Stimulated activated CD4-positive, alpha-beta T cell treated with anti-CD3 and anti-CD28 coated beads, Interleukin-4, amount 100 ng/mL, for 24 hours (primary cell): ENCODE measurements at regions not wholly inside any gene's neighbourhood (a gene's known extent, or its start where the extent isn't known, plus 50 kb on each side); places are given as distances from the start of the nearest gene placed in this dataset.
"Not testable (repeated sequence)": the region's sequence is repeated elsewhere in the genome, so short reads cannot be mapped to it uniquely, and the experiment has no call there.

ENCODE experiments used
- DNase-seq: peaks from one replicate; pipeline ENCODE4 v3.0.0-alpha.2; 2020

DNA sequence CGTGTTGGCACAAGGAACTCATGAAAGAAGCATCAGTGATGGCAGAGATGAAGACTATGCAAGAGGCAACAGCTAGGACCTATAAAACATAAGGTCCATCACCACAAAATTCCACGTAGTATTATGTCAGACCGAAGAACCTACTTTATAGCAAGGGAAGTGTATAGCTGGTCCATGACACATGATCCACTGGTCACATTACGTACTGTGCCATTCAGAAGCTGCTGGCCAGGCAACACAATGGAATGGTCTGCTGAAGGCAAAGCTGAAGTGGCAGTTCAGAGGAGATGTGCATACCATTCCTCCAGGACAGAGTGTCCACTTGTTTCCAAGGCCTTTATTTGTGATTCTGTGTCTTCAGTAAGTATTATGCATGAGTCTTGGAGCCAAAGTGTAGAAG, 215.5 kb upstream of the UGT8 start:
- DNase-seq, result no peak

- DNase-seq, result no peak
These were observed 214.9 kb upstream of the UGT8 start for GRCh38 chr4:114383721-114384120.

DNA sequence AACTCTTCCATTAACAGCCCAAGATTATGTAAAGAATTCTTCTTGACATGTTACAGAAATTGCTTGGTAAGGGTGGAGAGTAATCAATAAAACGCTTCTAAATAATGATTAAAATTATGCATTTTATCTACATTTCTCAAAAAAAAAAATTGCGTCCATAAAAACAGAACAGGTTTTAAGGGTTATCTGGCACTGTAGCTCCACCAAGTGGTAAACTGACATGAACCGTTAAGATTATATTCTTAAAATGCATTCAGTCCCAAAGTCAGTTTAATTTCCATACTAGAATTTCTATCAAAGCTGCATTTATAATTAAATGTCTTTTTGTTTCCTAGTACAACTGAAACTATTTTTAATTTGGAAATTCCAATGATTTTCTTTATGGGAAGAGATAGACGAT, 214.0 kb upstream of the UGT8 start:
- no peak for DNase-seq

DNA sequence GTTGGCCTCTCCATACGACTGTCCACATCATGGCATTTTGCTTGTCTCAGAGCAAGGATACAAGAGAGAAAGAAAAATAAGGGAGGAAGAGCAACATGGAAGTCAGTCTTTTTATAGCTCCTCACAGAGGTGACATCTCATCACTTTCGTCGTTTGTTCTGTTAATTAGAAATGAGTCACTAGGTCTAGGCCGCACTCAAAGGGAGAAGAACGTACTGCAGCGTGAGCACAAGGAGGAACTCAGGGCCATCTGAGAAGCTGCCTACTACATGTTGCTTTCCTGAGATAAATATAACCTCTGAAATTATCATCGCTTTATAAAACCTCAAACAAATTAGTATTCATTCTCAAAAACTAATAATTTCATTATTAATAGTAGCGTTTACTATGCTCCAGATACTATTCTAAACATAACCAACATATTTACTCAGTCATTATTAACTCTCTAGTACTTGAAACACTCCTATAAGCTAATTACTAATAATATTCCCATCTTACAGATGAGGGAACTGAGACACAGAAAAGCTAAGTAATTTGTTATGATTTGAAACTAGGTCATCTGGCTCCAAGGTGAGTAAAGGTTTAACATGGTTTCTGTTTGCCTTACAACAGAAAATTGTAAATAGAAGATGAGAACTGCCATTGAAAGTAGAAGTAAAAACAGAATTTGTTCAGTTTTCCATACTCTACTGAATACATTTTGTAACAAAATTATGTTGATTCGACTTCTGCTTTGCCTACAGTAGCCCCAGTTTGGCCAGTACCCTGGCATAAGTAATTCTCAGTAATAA, 213.2 kb upstream of the UGT8 start:
- DNase-seq, result no peak

- DNase-seq, result no peak
These were observed 211.9 kb upstream of the UGT8 start for GRCh38 chr4:114386637-114387233.

GRCh38 chr4:114389070-114389685, 209.4 kb upstream of the UGT8 start:
- no peak for DNase-seq

GRCh38 chr4:114393295-114394038, 205.1 kb upstream of the UGT8 start:
- no peak for DNase-seq

GRCh38 chr4:114396808-114397207, 201.8 kb upstream of the UGT8 start:
- DNase-seq, result no peak

DNA sequence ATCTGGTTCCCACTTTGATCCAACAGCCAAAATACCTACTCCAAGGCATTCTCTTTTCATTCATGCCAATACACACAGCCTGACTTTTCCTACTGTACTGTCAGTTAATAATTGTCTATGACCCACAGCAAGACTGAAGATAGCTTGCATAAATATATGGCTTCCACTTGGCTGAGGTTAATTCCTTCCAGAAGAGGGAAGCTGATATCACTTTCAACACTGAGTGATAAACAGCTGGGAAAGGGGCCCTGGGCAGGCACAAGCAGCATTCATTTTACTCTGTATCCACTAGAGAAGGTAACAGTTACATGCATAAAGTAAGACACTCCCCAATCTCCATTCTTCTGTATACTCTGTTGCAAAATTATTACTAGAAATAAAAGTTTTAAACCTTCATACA, 200.2 kb upstream of the UGT8 start:
- no peak for DNase-seq

DNA sequence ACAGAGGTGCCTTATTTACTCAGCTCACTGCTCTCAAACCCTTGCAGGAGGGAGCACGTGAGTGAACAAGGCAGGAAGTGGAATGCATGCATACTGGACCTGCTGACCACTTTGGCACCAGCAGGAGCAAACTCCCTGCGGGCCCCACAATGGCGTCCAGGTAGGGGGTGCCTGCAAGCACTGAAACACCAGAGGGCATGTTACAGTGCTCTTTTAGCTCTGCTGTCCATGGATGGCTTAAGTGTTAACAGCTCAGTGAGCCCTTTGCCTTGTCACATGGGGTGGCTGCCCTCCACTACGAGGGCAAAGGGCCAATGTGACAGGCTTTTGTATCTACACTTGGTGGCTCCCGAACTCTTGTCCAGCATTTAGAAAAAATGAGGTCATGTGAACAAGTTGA, 199.5 kb upstream of the UGT8 start:
- no peak for DNase-seq

DNA sequence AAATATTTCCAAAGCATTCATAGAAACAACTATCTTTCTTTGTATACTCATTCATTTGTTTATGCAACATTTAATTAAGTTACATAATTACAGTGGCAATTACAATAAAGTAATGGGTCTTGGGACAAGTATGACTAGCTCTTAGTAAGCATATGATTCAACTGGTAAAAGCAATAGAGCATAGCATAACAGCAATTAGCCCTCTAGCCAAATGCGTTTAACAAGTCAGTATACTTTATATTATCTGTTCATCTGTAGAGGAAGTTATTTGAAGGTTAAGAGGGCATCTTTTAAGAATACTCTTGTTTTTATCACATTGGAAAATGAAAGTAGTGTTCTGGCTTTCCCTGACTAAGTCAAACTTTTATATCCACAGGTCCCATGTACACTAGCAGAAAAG, 198.1 kb upstream of the UGT8 start:
- no peak for DNase-seq

DNA sequence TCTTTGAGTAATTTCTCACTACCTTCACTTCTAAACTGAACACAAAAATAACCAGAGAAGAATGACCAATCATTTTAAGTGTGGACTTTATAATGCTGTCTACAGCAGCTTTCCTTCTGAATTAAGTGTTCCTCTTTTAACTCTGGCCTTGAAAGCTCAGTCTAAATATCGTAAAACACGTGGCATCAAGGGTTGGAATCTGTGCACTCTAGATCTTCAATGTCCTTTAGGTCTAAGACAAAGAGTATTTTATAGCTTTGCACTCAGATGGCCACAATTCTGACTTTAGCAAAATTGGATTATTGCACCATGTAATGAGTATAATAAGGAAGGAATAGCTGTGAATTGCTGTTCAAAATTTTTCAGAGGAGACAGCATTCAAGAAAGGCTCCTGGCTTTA, 197.1 kb upstream of the UGT8 start:
- no peak for DNase-seq

- DNase-seq, result no peak
These were observed 181.4 kb upstream of the UGT8 start for GRCh38 chr4:114417214-114417613.

- DNase-seq, result no peak
These were observed 178.5 kb upstream of the UGT8 start for GRCh38 chr4:114420069-114420468.

DNA sequence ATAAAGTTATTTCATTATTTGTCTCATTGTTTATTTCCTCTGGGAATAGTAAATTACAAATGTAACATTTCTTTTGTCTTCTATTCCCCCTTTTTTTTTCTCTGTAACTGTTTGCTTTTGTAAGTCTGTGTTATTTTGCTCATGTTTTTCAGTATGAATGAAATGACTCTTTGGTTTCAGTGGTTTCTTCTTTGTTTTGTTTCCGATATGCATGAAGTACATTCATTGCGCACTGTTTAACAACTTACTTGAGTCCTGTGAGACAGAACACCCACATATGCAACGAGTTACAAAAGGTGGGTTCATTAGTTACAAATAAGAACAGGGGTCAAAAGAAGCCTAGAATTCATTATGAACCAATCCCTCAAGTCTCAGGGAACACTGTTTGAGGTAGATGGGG, 175.0 kb upstream of the UGT8 start:
- no peak for DNase-seq

DNA sequence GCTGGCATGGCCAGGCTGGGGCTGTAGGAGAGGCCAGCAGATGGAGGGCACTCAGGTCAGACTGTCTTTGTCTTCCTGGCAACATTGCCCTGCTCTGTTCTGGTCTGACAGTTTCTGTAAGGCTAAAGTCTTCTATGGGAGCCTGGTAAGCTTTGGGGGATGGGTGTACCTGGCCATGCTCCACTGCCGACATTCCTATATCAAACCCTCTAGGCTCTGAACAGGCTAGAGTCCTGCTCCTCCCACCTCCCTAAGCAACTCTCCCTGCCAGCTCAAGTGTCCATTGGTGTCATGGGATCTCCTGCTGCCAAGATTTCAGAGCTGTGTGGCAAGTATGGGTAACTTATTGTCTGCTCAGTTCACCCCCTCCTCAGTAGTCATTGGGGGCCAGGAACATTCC, 163.5 kb upstream of the UGT8 start:
- no peak for DNase-seq

DNA sequence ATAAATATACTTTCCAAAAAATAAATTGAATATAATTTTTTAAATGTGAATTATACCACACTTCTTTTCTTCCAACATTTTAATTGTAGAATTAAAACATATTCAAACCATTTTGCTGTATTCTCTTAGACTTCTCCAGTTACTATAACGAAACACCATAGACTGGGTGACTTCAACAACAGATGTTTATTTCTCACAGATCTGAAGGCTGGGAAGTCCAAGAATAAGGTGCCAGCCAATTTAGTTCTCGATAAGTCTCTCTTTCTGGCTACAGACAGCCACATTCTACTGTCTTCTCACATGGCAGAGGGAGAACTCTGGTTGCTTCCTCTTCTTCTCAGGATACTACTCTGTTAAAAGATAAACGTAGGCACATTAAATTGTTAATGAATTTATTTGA, 155.8 kb upstream of the UGT8 start:
- DNase-seq, result no peak

- DNase-seq, result no peak
These were observed 154.4 kb upstream of the UGT8 start for GRCh38 chr4:114444211-114444610.

DNA sequence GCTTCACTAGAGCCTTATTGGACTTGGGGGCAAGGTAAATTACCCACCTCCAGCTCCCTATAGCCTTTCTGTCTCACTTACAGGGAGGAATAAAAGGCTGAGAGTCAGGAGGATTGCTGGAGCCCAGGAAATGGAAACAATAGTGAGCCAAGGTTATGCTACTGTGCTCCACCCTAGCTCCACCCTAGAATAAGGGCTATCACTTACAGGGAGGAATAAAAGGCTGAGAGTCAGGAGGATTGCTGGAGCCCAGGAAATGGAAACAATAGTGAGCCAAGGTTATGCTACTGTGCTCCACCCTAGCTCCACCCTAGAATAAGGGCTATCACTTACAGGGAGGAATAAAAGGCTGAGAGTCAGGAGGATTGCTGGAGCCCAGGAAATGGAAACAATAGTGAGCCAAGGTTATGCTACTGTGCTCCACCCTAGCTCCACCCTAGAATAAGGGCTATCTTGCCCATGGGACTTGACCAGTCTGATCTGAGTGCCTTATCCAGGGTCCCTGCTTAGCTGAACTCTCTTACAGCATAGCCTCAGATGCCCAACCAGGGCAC, 150.6 kb upstream of the UGT8 start:
- DNase-seq, result not testable (repeated sequence)

DNA sequence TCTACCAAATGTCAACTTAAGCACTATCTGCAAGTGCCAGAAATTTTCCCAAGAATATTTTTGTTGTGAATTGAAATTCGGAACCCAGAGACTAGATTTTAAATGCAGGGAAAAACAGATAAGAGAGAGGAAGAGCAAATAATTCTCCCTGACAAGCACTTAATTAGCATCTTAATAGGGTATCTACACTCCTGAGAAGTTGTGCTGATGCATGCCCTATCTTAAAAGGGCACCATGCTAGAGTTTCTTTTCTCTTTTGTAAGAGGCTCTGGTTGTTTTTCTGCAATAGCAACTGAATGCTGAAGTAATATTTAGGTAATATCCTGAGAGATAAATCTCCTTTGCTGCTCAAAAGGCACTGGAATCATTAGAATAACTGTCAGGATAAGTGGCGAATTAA, 139.9 kb upstream of the UGT8 start:
- no peak for DNase-seq

DNA sequence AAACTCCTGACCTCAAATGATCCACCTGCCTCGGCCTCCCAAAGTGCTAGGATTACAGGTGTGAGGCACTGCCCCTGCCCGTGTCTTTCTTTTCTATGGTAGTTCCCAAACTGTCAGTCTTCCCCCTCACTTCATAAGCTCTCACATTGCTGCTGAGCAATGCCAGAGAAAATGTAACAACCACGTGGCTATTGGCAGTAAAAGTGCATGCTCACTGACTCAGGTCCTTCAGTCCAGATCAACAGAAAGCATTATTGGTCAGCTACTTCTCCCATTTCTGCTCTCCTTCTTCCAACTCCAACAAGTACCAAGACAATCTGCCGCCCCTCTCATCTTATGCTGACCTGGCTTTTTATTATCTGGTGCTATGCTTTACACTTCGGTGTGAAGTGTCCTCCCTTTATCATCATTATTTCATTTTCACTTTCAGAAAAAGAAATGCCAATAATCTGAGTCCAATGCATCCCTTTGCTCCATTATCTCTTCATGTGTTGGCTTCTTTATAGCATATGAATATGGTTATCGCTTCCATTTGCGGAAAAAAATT, 133.8 kb upstream of the UGT8 start:
- DNase-seq, result no peak

GRCh38 chr4:114465766-114466165, 132.8 kb upstream of the UGT8 start:
- DNase-seq, result no peak

- no peak for DNase-seq
These were observed 132.3 kb upstream of the UGT8 start for GRCh38 chr4:114466299-114466698.
